OCI-LY1 (cell line): ENCODE measurements at regions not wholly inside any gene's neighbourhood (a gene's known extent, or its start where the extent isn't known, plus 50 kb on each side); places are given as distances from the start of the nearest gene placed in this dataset.

Experiments used
- H2AFZ ChIP-seq: fragments of 200-600 bp; sonication (generic), shearing (Covaris generic); 2 replicates; pipeline ENCODE4 v1.6.0; 2014; ENCODE audit warnings: antibody characterized with exemption, mild to moderate bottlenecking, low read length
- H3F3A ChIP-seq: fragments of 200-600 bp; sonication (generic), shearing (Covaris generic); 2 replicates; pipeline ENCODE4 v1.6.0; 2014; ENCODE audit warnings: mild to moderate bottlenecking, antibody characterized with exemption, low read length, moderate library complexity; ENCODE audit not compliant: insufficient read depth
- H3K27ac ChIP-seq: fragments of 200-600 bp; sonication (generic); 2 replicates; pipeline ENCODE4 v1.5.1; 2014; ENCODE audit warnings: low read length, mixed run types, mild to moderate bottlenecking, low read depth; ENCODE audit not compliant: poor library complexity, severe bottlenecking
- H3K27me3 ChIP-seq: fragments of 200-600 bp; sonication (generic); 2 replicates; pipeline ENCODE4 v1.6.0; 2014; ENCODE audit warnings: antibody characterized with exemption, mild to moderate bottlenecking, low read length, moderate library complexity; ENCODE audit not compliant: insufficient read depth
- H3K36me3 ChIP-seq: fragments of 200-600 bp; sonication (generic); 2 replicates; pipeline ENCODE4 v1.6.1; 2014; ENCODE audit warnings: mild to moderate bottlenecking, antibody characterized with exemption, low read length, moderate library complexity, mixed read lengths; ENCODE audit not compliant: insufficient read depth
- H3K4me1 ChIP-seq: fragments of 200-600 bp; sonication (generic); 2 replicates; pipeline ENCODE4 v1.5.1; 2014; ENCODE audit warnings: mild to moderate bottlenecking, low read length, moderate library complexity; ENCODE audit not compliant: insufficient read depth, severe bottlenecking
- H3K4me2 ChIP-seq: fragments of 200-600 bp; sonication (generic), shearing (Covaris generic); 2 replicates; pipeline ENCODE4 v1.6.1; 2014; ENCODE audit warnings: low read length
- H3K4me3 ChIP-seq: fragments of 200-600 bp; sonication (generic); 2 replicates; pipeline ENCODE4 v1.5.1; 2014; ENCODE audit warnings: low read length, low read depth, mild to moderate bottlenecking, mixed read lengths; ENCODE audit not compliant: poor library complexity, severe bottlenecking
- H3K79me2 ChIP-seq: fragments of 200-600 bp; shearing (Covaris generic); 2 replicates; pipeline ENCODE4 v1.6.1; 2016; ENCODE audit warnings: mixed run types, low read length, mixed read lengths; ENCODE audit not compliant: insufficient read depth
- H3K9ac ChIP-seq: fragments of 200-600 bp; sonication (generic), shearing (Covaris generic); 2 replicates; pipeline ENCODE4 v1.6.1; 2014; ENCODE audit warnings: mild to moderate bottlenecking, low read length, mixed read lengths
- H3K9me2 ChIP-seq: fragments of 200-600 bp; sonication (generic), shearing (Covaris generic); 2 replicates; pipeline ENCODE4 v1.6.1; 2014; ENCODE audit warnings: low read depth, mild to moderate bottlenecking, low read length, mixed read lengths
- H3K9me3 ChIP-seq: fragments of 200-600 bp; shearing (Covaris generic); 2 replicates; pipeline ENCODE4 v1.6.1; 2014; ENCODE audit warnings: low read length, mixed read lengths
- H4K20me1 ChIP-seq: fragments of 200-600 bp; sonication (generic), shearing (Covaris generic); 2 replicates; pipeline ENCODE4 v1.6.0; 2016; ENCODE audit warnings: mild to moderate bottlenecking, low read length; ENCODE audit not compliant: insufficient read depth
- EZH2 ChIP-seq: fragments of 200-600 bp; sonication (generic), shearing (Covaris generic); IDR thresholded peaks from 2 replicates; pipeline ENCODE4 v1.8.0; 2017; ENCODE audit warnings: borderline replicate concordance, mixed run types, mild to moderate bottlenecking, antibody characterized with exemption, low read length, moderate library complexity, mixed read lengths
- TF ChIP-seq, protein P1 (sequence below): fragments of 200-600 bp; sonication (generic), shearing (Covaris generic); IDR thresholded peaks from 2 replicates; pipeline ENCODE4 v1.5.1; 2017; ENCODE audit warnings: mild to moderate bottlenecking, antibody characterized with exemption, low read length, moderate library complexity, mixed read lengths

GRCh38 chr3:177929310-177929709 lies 606.9 kb upstream of the KCNMB2 start:
- TF ChIP-seq, protein P1, sequence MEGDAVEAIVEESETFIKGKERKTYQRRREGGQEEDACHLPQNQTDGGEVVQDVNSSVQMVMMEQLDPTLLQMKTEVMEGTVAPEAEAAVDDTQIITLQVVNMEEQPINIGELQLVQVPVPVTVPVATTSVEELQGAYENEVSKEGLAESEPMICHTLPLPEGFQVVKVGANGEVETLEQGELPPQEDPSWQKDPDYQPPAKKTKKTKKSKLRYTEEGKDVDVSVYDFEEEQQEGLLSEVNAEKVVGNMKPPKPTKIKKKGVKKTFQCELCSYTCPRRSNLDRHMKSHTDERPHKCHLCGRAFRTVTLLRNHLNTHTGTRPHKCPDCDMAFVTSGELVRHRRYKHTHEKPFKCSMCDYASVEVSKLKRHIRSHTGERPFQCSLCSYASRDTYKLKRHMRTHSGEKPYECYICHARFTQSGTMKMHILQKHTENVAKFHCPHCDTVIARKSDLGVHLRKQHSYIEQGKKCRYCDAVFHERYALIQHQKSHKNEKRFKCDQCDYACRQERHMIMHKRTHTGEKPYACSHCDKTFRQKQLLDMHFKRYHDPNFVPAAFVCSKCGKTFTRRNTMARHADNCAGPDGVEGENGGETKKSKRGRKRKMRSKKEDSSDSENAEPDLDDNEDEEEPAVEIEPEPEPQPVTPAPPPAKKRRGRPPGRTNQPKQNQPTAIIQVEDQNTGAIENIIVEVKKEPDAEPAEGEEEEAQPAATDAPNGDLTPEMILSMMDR, result no peak
- no peak for TF ChIP-seq EZH2
- H2AFZ ChIP-seq, result no peak overlapping the region

GRCh38 chr3:177930771-177931170 lies 605.5 kb upstream of the KCNMB2 start:
- Histone ChIP-seq H3K27ac (no peak overlapping the region), H3K4me3 (no peak overlapping the region), H4K20me1 (no peaks in the 10 kb centered on the region), H3K9me2 (no peaks in the 10 kb centered on the region), H3K9me3 (no peaks in the 10 kb centered on the region), H3K27me3 (no peaks in the 10 kb centered on the region), H3K36me3 (no peaks in the 10 kb centered on the region), H3K79me2 (no peaks in the 10 kb centered on the region), H2AFZ (no peak overlapping the region), H3K4me1 (no peaks in the 10 kb centered on the region), H3F3A (no peaks in the 10 kb centered on the region), H3K4me2 (no peak overlapping the region), H3K9ac (no peak overlapping the region)
- TF ChIP-seq, protein P1, result no peak
- TF ChIP-seq EZH2, result no peak

More at GRCh38 chr3:177929310-177929709, 606.9 kb upstream of the KCNMB2 start:
- Histone ChIP-seq H3K9ac (no peak overlapping the region), H3K9me2 (no peaks in the 10 kb centered on the region), H3K4me2 (no peak overlapping the region), H3K79me2 (no peaks in the 10 kb centered on the region), H3F3A (no peaks in the 10 kb centered on the region), H4K20me1 (no peaks in the 10 kb centered on the region), H3K9me3 (no peaks in the 10 kb centered on the region), H3K36me3 (no peaks in the 10 kb centered on the region), H3K27ac (no peak overlapping the region), H3K27me3 (no peaks in the 10 kb centered on the region), H3K4me1 (no peaks in the 10 kb centered on the region), H3K4me3 (no peak overlapping the region)

DNA sequence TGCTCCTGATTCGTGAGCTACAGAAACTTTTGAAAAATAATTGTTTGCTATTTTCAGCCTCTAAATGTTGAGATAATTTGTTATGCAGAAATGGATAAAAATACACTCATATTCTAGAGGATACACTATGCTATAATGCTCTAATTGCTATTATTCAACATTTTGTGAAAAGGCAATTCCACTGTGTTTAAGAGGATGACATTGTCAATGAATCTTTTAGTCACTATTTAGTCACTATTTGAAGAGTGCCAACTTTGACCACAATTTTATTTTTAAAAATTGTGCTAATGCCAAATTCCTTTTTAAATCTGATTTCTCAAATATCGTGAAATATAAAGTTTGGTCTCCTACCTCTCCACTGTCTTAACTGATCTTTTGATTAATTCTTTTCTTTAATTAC lies 604.9 kb upstream of the KCNMB2 start:
- no peak overlapping the region for H3K4me2 ChIP-seq

More for the DNA sequence above, 604.9 kb upstream of the KCNMB2 start:
- H3K4me1 ChIP-seq, result no peaks in the 10 kb centered on the region
- no peaks in the 10 kb centered on the region for H3K79me2 ChIP-seq
- H3K9me3 ChIP-seq, result no peaks in the 10 kb centered on the region
- no peaks in the 10 kb centered on the region for H3F3A ChIP-seq
- no peaks in the 10 kb centered on the region for H3K9me2 ChIP-seq
- no peak overlapping the region for H3K4me3 ChIP-seq
- no peaks in the 10 kb centered on the region for H3K36me3 ChIP-seq
- H2AFZ ChIP-seq, result no peak overlapping the region
- no peaks in the 10 kb centered on the region for H4K20me1 ChIP-seq
- TF ChIP-seq, protein P1, result no peak
- TF ChIP-seq EZH2, result no peak
- H3K27ac ChIP-seq, result no peak overlapping the region
- H3K9ac ChIP-seq, result no peak overlapping the region
- H3K27me3 ChIP-seq, result no peaks in the 10 kb centered on the region
